ENCODE measurements at regions not wholly inside any gene's neighbourhood (a gene's known extent, or its start where the extent isn't known, plus 50 kb on each side); places are given as distances from the start of the nearest gene placed in this dataset.

DNA sequence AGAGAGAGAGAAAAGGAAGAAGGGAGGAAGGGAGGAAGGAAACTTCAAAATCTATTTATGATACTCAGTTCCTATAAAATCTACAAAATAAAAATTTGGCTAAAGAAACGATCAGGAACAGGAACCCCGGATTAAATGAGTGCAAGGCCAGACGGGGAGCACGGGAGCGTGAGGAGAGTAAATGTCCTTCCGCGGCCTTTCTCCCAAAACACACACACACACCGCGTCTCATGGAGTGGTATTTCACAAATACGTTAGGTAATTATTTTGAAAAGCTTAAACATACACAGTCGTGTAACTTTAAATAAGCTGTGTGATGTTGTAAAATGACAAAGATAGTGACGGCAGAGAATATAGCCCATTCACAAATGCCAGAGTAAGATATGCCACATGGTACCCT, 125.7 kb upstream of the AFDN start:
- TF ChIP-seq POLR2A (IDR thresholded peaks at IDR 0.05), result no peak
- TF ChIP-seq, protein P1, sequence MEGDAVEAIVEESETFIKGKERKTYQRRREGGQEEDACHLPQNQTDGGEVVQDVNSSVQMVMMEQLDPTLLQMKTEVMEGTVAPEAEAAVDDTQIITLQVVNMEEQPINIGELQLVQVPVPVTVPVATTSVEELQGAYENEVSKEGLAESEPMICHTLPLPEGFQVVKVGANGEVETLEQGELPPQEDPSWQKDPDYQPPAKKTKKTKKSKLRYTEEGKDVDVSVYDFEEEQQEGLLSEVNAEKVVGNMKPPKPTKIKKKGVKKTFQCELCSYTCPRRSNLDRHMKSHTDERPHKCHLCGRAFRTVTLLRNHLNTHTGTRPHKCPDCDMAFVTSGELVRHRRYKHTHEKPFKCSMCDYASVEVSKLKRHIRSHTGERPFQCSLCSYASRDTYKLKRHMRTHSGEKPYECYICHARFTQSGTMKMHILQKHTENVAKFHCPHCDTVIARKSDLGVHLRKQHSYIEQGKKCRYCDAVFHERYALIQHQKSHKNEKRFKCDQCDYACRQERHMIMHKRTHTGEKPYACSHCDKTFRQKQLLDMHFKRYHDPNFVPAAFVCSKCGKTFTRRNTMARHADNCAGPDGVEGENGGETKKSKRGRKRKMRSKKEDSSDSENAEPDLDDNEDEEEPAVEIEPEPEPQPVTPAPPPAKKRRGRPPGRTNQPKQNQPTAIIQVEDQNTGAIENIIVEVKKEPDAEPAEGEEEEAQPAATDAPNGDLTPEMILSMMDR (IDR thresholded peaks at IDR 0.05), result no peak

Measured in adrenal gland (tissue), 5 donors.